ENCODE measurements at regions not wholly inside any gene's neighbourhood (a gene's known extent, or its start where the extent isn't known, plus 50 kb on each side); places are given as distances from the start of the nearest gene placed in this dataset.

DNA sequence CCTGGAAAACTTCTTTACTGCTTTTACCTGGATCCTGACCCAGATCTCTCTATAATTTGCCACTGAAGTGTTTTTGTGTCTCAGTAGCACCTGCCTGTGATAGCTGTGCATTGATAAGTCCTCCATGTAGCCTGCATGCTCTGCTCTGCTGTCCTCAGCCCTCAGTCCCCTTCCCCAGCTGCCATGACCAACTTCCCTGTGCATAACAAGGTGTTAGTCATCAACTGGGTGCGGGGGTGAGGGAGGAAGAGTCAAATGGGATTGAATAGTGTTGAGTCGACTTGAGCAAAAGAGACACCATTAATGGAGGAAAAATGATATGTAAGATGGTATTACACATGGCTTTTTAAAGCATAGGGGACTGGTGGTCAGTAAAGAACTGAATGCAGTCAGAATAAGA lies 92.2 kb upstream of the PLET1 start (continued):
- TF ChIP-seq CHD2 (IDR thresholded peaks at IDR 0.05; ENCODE audit: low read length) (no peak), KDM4A (IDR thresholded peaks at IDR 0.05; ENCODE audit: low read depth, low read length, severe bottlenecking) (no peak), RFX5 (IDR thresholded peaks at IDR 0.05; ENCODE audit: borderline replicate concordance, low read depth, low read length) (no peak), CBX5 (IDR thresholded peaks at IDR 0.05; ENCODE audit: low read depth, low read length) (no peak), POU5F1 (IDR thresholded peaks at IDR 0.05; ENCODE audit: low read depth, low read length) (no peak), TAF1 (IDR thresholded peaks at IDR 0.05; ENCODE audit: low read depth, low read length) (no peak), EP300 (IDR thresholded peaks at IDR 0.05; ENCODE audit: borderline replicate concordance in 1 of 2, low read depth in 2 of 2, low read length in 2 of 2) (no peak), SIRT6 (IDR thresholded peaks at IDR 0.05; ENCODE audit: low read length) (no peak), TBP (IDR thresholded peaks at IDR 0.05; ENCODE audit: low read depth, low read length) (no peak), SUZ12 (IDR thresholded peaks at IDR 0.05; ENCODE audit: low read length) (no peak), NANOG (IDR thresholded peaks at IDR 0.05; ENCODE audit: insufficient read depth, low read depth, low read length, poor library complexity, severe bottlenecking) (no peak), CREB1 (IDR thresholded peaks at IDR 0.05) (no peak)
- TF ChIP-seq, protein P1, sequence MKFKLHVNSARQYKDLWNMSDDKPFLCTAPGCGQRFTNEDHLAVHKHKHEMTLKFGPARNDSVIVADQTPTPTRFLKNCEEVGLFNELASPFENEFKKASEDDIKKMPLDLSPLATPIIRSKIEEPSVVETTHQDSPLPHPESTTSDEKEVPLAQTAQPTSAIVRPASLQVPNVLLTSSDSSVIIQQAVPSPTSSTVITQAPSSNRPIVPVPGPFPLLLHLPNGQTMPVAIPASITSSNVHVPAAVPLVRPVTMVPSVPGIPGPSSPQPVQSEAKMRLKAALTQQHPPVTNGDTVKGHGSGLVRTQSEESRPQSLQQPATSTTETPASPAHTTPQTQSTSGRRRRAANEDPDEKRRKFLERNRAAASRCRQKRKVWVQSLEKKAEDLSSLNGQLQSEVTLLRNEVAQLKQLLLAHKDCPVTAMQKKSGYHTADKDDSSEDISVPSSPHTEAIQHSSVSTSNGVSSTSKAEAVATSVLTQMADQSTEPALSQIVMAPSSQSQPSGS (IDR thresholded peaks at IDR 0.05; ENCODE audit: low read length): no peak
- TF ChIP-seq, protein P2, sequence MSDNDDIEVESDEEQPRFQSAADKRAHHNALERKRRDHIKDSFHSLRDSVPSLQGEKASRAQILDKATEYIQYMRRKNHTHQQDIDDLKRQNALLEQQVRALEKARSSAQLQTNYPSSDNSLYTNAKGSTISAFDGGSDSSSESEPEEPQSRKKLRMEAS (IDR thresholded peaks at IDR 0.05): no peak

Measured in H1 (cell line).